Stimulated activated CD4-positive, alpha-beta T cell treated with anti-CD3 and anti-CD28 coated beads, Interleukin-12 subunit alpha, Interleukin-12 subunit beta, amount 100 ng/mL, for 48 hours (primary cell): ENCODE measurements at regions not wholly inside any gene's neighbourhood (a gene's known extent, or its start where the extent isn't known, plus 50 kb on each side); places are given as distances from the start of the nearest gene placed in this dataset.
"Not testable (repeated sequence)": the region's sequence is repeated elsewhere in the genome, so short reads cannot be mapped to it uniquely, and the experiment has no call there.

Source experiments
- DNase-seq, 3 donors: peaks; one replicate each; pipeline ENCODE4 v3.0.0-alpha.2; 2020; ENCODE audit warnings: low read depth in 2 of 3, low spot score in 1 of 3

GRCh38 chr3:94778814-94779494, 716.1 kb downstream of the NSUN3 start:
- no peak for DNase-seq

GRCh38 chr3:94779699-94780098, 716.8 kb downstream of the NSUN3 start:
- no peak for DNase-seq

GRCh38 chr3:94784274-94784673, 721.4 kb downstream of the NSUN3 start:
- no peak for DNase-seq

GRCh38 chr3:94787066-94787465, 724.2 kb downstream of the NSUN3 start:
- no peak for DNase-seq

DNA sequence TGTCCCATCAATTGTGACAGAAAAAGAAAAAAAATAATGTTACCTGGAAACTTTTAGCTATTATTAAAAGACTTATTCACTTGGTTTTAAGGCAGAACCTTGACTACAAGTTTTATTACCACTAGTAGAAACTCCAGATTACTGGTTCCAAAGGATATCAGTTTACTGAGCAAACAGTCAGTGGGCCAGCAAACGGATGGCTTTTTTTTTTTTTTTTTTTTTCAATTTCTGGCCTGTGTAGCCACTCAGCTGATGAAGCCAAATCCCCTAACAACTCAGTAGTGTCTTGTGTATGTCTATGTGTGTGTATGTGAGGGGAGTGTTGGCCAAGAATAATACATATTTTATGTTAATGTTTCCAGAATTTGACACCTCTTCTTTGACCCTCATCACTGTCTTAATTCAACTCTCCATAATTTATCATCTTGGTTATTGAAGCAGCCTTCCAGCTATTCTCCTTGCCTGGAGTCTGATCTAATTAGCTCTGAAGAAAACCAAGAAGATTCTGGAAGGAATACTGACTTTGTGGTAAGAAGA, 724.9 kb downstream of the NSUN3 start:
- no peak for DNase-seq

- no peak for DNase-seq
These were observed 731.7 kb downstream of the NSUN3 start for GRCh38 chr3:94794563-94794962.

GRCh38 chr3:94799420-94800060, 736.7 kb downstream of the NSUN3 start:
- DNase-seq, result no peak

- no peak for DNase-seq
These were observed 749.0 kb downstream of the NSUN3 start for GRCh38 chr3:94811836-94812235.

DNA sequence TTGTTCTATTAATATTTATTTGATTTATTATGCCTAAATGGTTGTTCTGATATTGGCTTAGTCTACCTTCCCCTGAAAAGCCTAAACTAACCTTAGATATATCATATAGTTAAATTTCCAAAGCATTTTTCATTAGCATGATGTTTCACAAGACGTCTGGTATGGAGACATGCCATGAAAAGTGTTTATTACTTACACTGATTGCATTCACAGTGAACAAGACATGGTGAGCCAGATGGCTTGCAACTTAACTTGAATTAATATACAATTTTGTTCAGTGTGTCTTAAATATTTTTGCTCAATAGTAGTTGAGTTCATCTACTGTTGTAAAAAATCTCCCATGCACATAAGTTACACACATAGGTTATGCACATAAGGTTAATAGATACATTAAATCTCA, 758.4 kb downstream of the NSUN3 start:
- DNase-seq, result no peak

GRCh38 chr3:94822298-94822697, 759.4 kb downstream of the NSUN3 start:
- DNase-seq, result no peak

DNA sequence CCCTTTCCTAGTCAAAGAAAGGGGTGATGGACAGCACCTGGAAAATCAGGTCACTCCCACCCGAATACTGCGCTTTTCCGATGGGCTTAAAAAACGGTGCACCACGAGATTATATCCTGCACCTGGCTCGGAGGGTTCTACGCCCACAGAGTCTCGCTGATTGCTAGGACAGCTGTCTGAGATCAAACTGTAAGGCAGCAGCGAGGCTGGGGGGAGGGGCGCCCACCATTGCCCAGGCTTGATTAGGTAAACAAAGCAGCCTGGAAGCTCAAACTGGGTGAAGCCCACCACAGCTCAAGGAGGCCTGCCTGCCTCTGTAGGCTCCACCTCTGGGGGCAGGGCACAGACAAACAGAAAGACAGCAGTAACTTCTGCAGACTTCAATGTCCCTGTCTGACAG, 783.4 kb downstream of the NSUN3 start:
- not testable (repeated sequence) for DNase-seq

DNA sequence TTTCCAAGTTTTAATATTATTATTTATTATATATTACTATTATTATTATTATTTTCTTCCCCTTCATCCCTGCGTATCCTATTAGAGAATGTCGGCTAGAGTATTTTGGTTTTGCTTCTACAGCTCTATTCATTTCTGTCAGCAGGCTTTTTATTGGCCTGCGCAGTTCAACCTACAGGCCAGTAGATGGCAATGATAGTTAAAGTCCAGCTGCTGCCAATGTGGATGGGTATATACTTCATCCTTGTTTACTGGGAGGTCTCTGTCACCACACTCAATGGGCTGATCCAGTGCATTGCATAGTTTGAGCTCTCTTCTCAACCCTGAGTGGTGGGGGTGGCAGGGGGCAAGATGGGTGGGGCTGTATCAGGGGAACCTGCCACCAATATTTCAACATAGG, 799.8 kb downstream of the NSUN3 start:
- DNase-seq, result no peak

DNA sequence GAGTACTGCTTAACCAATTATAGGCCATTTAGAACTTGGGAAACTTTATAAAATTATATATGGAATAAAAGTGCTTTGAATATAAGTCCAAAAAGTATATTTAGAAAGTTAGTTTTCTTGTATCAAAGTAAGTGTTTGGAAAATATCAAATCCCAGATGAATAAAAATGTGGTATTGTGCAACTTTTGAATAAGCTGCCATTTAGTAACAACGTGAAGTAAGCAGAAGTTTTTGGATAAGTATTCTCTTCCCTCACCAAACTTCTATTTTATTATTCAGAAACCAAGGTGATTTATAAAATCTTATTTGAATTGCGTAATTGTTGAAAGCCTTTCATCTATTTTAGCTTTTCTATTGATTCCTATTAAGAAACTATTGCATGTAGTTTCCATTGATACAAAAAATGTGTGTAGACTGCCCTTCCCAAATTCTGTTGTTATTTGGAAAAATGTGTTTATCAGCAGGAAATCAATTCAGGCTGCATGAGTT, 806.2 kb downstream of the NSUN3 start:
- no peak for DNase-seq

GRCh38 chr3:94873751-94874150, 810.9 kb downstream of the NSUN3 start:
- DNase-seq, result no peak

DNA sequence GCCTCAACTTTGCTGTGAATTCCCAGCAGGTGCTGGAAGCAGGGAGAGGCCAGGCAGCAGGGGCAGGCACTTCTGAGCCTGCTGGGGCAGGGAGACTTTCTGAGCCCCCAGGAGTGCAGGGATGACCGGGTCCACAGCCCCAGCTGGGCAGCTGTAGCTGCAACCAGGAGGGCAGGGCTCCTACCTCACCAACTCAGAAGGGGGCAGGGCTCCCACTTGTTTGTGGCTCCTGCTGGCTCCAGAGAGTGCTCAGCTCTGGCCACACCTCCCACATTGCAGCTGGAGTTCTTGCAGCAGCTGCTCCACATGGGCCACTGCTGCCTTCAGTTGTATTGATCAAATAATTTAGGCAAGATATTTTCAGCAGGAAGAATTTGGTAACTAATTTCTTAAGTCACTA, 812.3 kb downstream of the NSUN3 start:
- no peak for DNase-seq

DNA sequence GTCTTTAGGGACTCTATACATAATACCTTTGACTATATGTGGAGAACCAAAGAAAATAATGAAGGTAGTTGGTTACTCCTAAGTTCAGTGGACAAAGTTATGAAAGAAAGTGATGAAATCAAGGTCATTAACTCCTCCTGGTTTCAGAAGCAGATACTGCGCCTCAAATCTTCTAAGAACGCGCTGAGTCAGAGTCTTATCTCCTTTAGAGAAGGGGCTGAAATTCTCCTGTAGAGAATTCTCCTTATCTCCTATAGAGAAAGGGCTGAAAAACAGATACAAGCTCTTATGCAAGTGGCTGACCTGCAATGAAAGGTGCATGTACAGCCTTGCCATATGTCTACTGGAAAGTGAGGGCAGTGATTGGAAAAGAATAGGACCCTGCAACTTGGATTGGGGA, 824.2 kb downstream of the NSUN3 start:
- no peak for DNase-seq

DNA sequence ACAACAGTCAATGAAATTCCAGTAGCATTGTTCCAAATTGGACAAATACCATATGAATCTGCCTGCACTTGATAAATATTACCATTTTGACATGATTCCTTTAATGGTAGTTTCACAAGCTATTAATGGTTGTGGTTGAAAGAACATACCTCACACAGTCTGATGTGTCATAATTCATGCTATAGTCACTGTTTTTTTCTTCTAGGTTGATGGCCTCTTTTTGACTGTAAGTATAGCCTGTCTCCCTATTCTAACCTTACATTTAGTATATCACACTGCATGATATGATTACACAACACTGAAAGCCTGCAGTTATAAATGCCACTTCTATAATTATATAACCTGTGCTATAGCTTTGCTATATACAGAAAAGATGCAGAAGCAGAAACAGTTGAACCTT, 834.1 kb downstream of the NSUN3 start:
- DNase-seq, result no peak

DNA sequence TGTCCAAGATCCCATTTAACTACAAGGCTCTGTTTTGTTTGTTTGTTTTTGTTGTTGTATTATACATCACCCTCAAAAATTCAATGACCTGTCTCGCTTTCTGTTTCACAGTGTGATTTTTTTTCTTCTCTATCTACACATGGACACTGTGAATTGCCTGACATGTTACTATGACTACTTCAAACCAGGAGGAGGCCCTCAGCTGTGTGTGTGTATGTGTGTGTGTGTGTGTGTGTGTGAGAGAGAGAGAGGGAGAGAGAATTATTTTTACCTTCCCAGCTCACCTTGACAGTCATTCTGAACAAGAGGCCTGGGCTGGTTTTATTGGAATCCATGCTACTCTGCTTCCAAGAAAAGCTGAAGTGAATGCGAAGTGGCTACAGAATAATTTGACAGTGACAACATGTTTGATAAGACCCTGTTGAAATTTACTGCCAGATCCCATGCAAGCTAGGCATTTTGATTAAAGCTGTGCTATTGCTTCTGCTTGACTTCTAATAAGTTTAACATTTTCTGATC, 841.4 kb downstream of the NSUN3 start:
- no peak for DNase-seq

DNA sequence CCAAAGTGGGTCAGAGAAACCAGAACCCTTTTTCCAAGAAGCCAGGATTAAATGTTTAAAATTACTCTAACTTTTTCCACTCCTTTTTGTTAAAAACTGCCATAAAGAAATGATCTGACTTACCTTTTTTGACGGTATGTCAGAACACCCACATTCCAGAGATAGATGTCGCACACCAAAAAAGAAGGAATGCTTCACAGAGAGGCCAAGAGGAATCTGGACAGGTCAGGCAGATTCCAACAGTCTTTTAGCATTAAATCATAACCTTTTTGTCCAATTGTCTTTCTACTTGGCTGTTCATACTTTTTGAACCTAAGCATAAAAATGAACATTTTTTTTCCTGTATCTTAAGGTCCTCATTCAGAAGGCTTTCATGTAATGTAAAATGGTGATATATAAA, 846.9 kb downstream of the NSUN3 start:
- DNase-seq, result no peak

GRCh38 chr3:94912656-94913055, 849.8 kb downstream of the NSUN3 start:
- DNase-seq, result no peak

- DNase-seq, result no peak
These were observed 864.3 kb downstream of the NSUN3 start for GRCh38 chr3:94927175-94927574.

DNA sequence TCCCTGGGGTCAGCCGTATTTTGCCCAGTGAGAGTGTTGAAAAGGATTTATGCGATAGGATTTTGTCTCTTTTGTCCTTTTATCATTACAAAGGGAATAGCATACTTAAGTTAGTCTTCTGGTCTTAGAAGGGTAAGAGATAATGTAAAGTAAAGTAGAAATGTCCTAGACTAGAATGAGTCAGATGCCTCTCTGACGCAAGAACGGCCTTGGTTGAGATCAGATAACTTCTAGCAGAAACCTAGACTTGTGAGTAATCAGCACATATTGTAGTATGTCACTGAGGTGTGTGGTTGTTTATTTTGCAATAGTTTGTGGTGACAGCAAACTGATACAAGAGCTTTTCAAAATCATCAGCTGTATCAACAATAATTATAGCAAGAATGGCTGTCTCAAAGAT, 866.1 kb downstream of the NSUN3 start:
- DNase-seq, result no peak
